SK-N-SH treated with all-trans-retinoic acid at 6 μM for 48 hours (cell line): ENCODE measurements at regions not wholly inside any gene's neighbourhood (a gene's known extent, or its start where the extent isn't known, plus 50 kb on each side); places are given as distances from the start of the nearest gene placed in this dataset.

Source experiments
- ARNTL ChIP-seq: fragments of 450-650 bp; formaldehyde crosslinking; IDR thresholded peaks from 2 replicates; pipeline ENCODE4 v1.5.0; 2020; ENCODE audit warnings: low read depth, mild to moderate bottlenecking, moderate library complexity, borderline replicate concordance
- BACH2 ChIP-seq: fragments of 250-450 bp; sonication (Bioruptor Pico); IDR thresholded peaks from 2 replicates; pipeline ENCODE4 v1.9.0; 2021; ENCODE audit warnings: mild to moderate bottlenecking, borderline replicate concordance
- CSDC2 ChIP-seq: fragments of 250-450 bp; sonication (Bioruptor Pico); IDR thresholded peaks from 2 replicates; pipeline ENCODE4 v1.5.0; 2020; ENCODE audit warnings: mild to moderate bottlenecking, moderate library complexity
- PATZ1 ChIP-seq: fragments of 250-450 bp; sonication (Bioruptor Pico); IDR thresholded peaks from 2 replicates; pipeline ENCODE4 v1.8.0; 2020; ENCODE audit warnings: mild to moderate bottlenecking, moderate library complexity, borderline replicate concordance
- RARB ChIP-seq: fragments of 250-450 bp; sonication (Bioruptor Pico); IDR thresholded peaks from 2 replicates; pipeline ENCODE4 v1.8.0; 2021; ENCODE audit warnings: mild to moderate bottlenecking, moderate library complexity
- ZFP3 ChIP-seq: fragments of 250-450 bp; sonication (Bioruptor Pico); IDR thresholded peaks from 2 replicates; pipeline ENCODE4 v1.5.0; 2020; ENCODE audit warnings: mild to moderate bottlenecking, moderate library complexity
- ZNF565 ChIP-seq: fragments of 450-650 bp; formaldehyde crosslinking; conservative IDR thresholded peaks from 2 replicates; pipeline ENCODE4 v1.5.0; 2020; ENCODE audit warnings: low read depth, mild to moderate bottlenecking, moderate library complexity
- TF ChIP-seq, protein P1 (sequence below): fragments of 250-450 bp; sonication (Bioruptor Pico); IDR thresholded peaks from 2 replicates; pipeline ENCODE4 v1.5.1; 2021; ENCODE audit warnings: mild to moderate bottlenecking, moderate library complexity

DNA sequence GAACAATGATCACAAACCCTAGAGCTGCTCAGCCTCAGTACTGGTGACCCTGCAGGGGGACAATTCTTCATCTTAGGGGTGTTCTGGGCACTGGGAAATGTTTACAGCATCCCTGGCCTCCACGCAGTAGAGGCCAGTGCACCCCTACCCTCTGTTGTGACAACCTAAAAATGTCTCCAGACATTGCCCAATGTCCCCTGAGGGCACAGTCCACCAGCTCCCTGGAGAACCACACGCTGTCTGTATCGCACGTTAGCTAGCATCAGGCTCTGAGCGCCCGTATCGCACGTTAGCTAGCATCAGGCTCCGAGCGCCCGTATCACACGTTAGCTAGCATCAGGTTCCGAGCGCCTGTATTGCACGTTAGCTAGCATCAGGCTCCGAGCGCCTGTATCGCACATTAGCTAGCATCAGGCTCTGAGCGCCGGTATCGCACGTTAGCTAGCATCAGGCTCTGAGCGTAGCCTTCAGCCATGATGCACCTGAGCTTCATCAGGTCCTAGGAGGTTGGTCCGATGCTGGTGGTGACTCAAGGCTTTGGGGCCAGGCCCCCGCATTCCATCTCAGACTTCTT is 111.1 kb upstream of the ANO1 start:
- TF ChIP-seq ZFP3 (CRISPR knock-in tag), result no peak
- no peak for TF ChIP-seq BACH2 (CRISPR knock-in tag)
- TF ChIP-seq, protein P1, sequence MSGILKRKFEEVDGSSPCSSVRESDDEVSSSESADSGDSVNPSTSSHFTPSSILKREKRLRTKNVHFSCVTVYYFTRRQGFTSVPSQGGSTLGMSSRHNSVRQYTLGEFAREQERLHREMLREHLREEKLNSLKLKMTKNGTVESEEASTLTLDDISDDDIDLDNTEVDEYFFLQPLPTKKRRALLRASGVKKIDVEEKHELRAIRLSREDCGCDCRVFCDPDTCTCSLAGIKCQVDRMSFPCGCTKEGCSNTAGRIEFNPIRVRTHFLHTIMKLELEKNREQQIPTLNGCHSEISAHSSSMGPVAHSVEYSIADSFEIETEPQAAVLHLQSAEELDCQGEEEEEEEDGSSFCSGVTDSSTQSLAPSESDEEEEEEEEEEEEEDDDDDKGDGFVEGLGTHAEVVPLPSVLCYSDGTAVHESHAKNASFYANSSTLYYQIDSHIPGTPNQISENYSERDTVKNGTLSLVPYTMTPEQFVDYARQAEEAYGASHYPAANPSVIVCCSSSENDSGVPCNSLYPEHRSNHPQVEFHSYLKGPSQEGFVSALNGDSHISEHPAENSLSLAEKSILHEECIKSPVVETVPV, result no peak
- no peak for TF ChIP-seq PATZ1 (CRISPR knock-in tag)
- no peak for TF ChIP-seq ZNF565 (CRISPR knock-in tag)
- TF ChIP-seq RARB (CRISPR knock-in tag), result no peak
- no peak for TF ChIP-seq ARNTL
- no peak for TF ChIP-seq CSDC2 (CRISPR knock-in tag)
